ENCODE measurements at regions not wholly inside any gene's neighbourhood (a gene's known extent, or its start where the extent isn't known, plus 50 kb on each side); places are given as distances from the start of the nearest gene placed in this dataset.

DNA sequence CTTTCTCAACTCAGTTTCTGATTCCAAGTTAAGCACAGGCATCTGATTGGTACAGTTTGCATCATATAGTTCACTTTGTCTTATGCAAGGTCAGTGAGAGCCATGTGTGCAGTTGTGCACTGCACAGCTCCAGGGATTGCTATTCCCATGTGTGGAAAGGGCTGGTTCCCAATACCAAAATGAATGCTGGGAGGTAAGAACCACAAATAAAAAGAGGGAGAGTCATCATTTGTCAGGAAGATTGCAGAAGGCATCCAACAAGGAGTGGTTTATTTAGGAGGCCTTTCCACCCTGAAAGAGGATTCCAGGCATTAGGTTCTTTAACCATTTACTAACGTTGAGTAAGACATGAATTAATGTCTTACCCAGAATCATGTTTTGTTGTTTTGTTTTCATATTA lies 141.2 kb upstream of the ST6GAL2 start:
- Histone ChIP-seq H2AFZ (ENCODE audit: low read depth, low read length) (no peak overlapping the region), H3K4me1 (replicated peaks in 1 of 2; ENCODE audit: control insufficient read depth in 2 of 2, insufficient read depth in 2 of 2, low read length in 2 of 2) (no peaks in the 10 kb centered on the region), H3K79me2 (ENCODE audit: control insufficient read depth, insufficient read depth, low read length) (no peaks in the 10 kb centered on the region), H3K27me3 (ENCODE audit: control insufficient read depth in 2 of 2, insufficient read depth in 2 of 2, low read length in 2 of 2) (no peaks in the 10 kb centered on the region), H3K9me3 (replicated peaks; ENCODE audit: control insufficient read depth, insufficient read depth, low read depth, low read length) (no peaks in the 10 kb centered on the region), H3K4me3 (no peak overlapping the region), H3K9ac (ENCODE audit: insufficient read depth in 1 of 2, low read depth in 2 of 2, low read length in 2 of 2) (no peak overlapping the region), H3K4me2 (ENCODE audit: insufficient read depth, low read length) (no peak overlapping the region), H4K20me1 (replicated peaks; ENCODE audit: control insufficient read depth, insufficient read depth, low read length) (no peaks in the 10 kb centered on the region), H3K36me3 (ENCODE audit: control insufficient read depth, insufficient read depth, low read length) (no peaks in the 10 kb centered on the region), H3K9me1 (ENCODE audit: control insufficient read depth, insufficient read depth, low read length) (no peaks in the 10 kb centered on the region), H3K27ac (ENCODE audit: extremely low read depth, low read depth, low read length) (no peak overlapping the region)
- FAIRE-seq: no peak
- CTCF ChIA-PET (ENCODE audit: low intra/inter-chr PET ratio): no interaction called here
- TF ChIP-seq CEBPB (tag; IDR thresholded peaks at IDR 0.05) (no peak), WHSC1 (IDR thresholded peaks at IDR 0.05; ENCODE audit: low read length) (no peak), TEAD1 (CRISPR knock-in tag; IDR thresholded peaks at IDR 0.05) (no peak), MXI1 (IDR thresholded peaks at IDR 0.05; ENCODE audit: low read depth, low read length) (no peak), ILK (tag; IDR thresholded peaks at IDR 0.05; ENCODE audit: borderline replicate concordance, low read depth) (no peak), NONO (IDR thresholded peaks at IDR 0.05; ENCODE audit: low read depth in 2 of 2, low read length in 1 of 2) (no peak), MAFF (IDR thresholded peaks at IDR 0.05; ENCODE audit: low read length) (no peak), ATF6 (CRISPR knock-in tag; IDR thresholded peaks at IDR 0.05) (no peak), LEF1 (IDR thresholded peaks at IDR 0.05) (no peak), FOXJ2 (tag; IDR thresholded peaks at IDR 0.05) (no peak), SNRNP70 (optimal IDR thresholded peaks at IDR 0.05; ENCODE audit: low read depth, low read length) (no peak), MCM7 (IDR thresholded peaks at IDR 0.05) (no peak)
- no TSS peak for BruUV-seq (replicated peaks)
- intact Hi-C loops (cut with micrococcal nuclease) (no loop called here), in situ Hi-C loops (cut with MboI) (no loop called here)
- WGBS (ENCODE audit: insufficient coverage, low coverage, missing lambda C conversion rate): 0% methylated on average over 1 of the region's 1 CpG
- POLR2A ChIA-PET: no interaction called here
- no peak for ATAC-seq
- DNase-seq (ENCODE audit: extremely low read depth in 1 of 4, low spot score in 3 of 4): no peak

Measured in K562 (cell line).